GM18507 (cell line): ENCODE measurements at regions not wholly inside any gene's neighbourhood (a gene's known extent, or its start where the extent isn't known, plus 50 kb on each side); places are given as distances from the start of the nearest gene placed in this dataset.

Experiments used
- DNase-seq: peaks from one replicate; pipeline ENCODE4 v3.0.0; 2011; ENCODE audit warnings: low read depth; ENCODE audit not compliant: insufficient read length; ENCODE audit errors: extremely low spot score
- FAIRE-seq: peaks from 2 replicates; lab custom pipeline; 2011; peaks lifted over from hg19 to GRCh38; lab: Jason Lieb, UNC

- DNase-seq (no peak), FAIRE-seq (no peak)
These were observed 53.2 kb upstream of the CCDC85A start for GRCh38 chr2:56130463-56131070.

- no peak for DNase-seq
- FAIRE-seq, result peak; percentile 60
These were observed 51.7 kb upstream of the CCDC85A start for GRCh38 chr2:56132138-56132537.

- FAIRE-seq (no peak), DNase-seq (no peak)
These were observed 50.3 kb upstream of the CCDC85A start for GRCh38 chr2:56133441-56133840.

GRCh38 chr2:56133931-56134629 is 49.7 kb upstream of the CCDC85A start:
- DNase-seq (no peak), FAIRE-seq (no peak)
